Activated CD8-positive, alpha-beta T cell treated with anti-CD3 and anti-CD28 coated beads for 36 hours (primary cell): ENCODE measurements at regions not wholly inside any gene's neighbourhood (a gene's known extent, or its start where the extent isn't known, plus 50 kb on each side); places are given as distances from the start of the nearest gene placed in this dataset.

Experiments
- ATAC-seq: fragments of 200-7000 bp; cut with Tn5 transposase; one replicate; pipeline ENCODE4 v1.10.0; 2021; ENCODE audit warnings: mild to moderate bottlenecking, moderate library complexity
- CTCF ChIA-PET: fragments of 350-600 bp; sonication (Branson Sonifier 250); formaldehyde crosslinking; loops from one replicate; lab custom pipeline; 2021; ENCODE audit warnings: antibody characterized with exemption; lab: Charles Lee
- POLR2A ChIA-PET: fragments of 350-600 bp; sonication (Branson Sonifier 250); formaldehyde crosslinking; loops from one replicate; lab custom pipeline; 2021; ENCODE audit warnings: antibody characterized with exemption; lab: Charles Lee
- DNase-seq: peaks from one replicate; pipeline ENCODE4 v3.0.0-alpha.2; 2020
- H3K27ac Mint-ChIP-seq: one replicate; pipeline ENCODE4 v1.8.0; 2021; ENCODE audit warnings: mild to moderate bottlenecking, mixed read lengths
- H3K27me3 Mint-ChIP-seq: one replicate; pipeline ENCODE4 v1.8.0; 2021; ENCODE audit warnings: mixed read lengths
- H3K36me3 Mint-ChIP-seq: one replicate; pipeline ENCODE4 v1.8.0; 2021; ENCODE audit warnings: low read depth, mixed read lengths
- H3K4me1 Mint-ChIP-seq: one replicate; pipeline ENCODE4 v1.8.0; 2021; ENCODE audit warnings: low read depth, mixed read lengths
- H3K4me3 Mint-ChIP-seq: one replicate; pipeline ENCODE4 v1.8.0; 2021; ENCODE audit warnings: mild to moderate bottlenecking, moderate library complexity, mixed read lengths
- H3K9me3 Mint-ChIP-seq: one replicate; pipeline ENCODE4 v1.8.0; 2021; ENCODE audit warnings: mixed read lengths
- intact Hi-C: fragments of 100-400 bp; cut with micrococcal nuclease; formaldehyde crosslinking; loops from one replicate; pipeline ENCODE4 v1.10.0; 2022
- TF ChIP-seq, protein P1 (sequence below): fragments of 200-600 bp; IDR thresholded peaks from one replicate; pipeline ENCODE4 v1.8.0; 2022; ENCODE audit warnings: antibody characterized with exemption, mild to moderate bottlenecking

DNA sequence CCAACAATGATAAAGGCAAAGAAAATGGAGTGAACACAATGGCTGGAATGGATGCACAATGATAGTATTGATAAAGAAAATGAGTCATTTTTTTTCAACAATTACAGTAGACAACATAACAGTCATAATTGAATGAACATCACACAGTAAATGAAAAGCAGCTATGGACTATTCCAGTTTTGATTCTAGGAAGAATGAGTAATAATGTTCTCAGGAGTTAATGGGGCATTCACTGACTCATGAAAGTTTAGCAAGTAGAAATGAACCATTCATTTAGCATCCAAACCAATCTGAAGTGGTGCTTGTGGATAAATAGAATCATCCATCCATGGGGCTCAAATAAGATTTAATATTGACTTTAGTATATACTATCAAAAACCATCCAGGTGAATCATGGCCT is 1029.5 kb upstream of the GJE1 start:
- DNase-seq (no peak), ATAC-seq (peak; percentile 30)
- Mint-ChIP-seq H3K27ac (no peak overlapping the region), H3K27me3 (peaks cover 6% of the 10 kb centered on the region), H3K4me3 (no peak overlapping the region), H3K9me3 (peaks cover under 1% of the 10 kb centered on the region), H3K36me3 (no peaks in the 10 kb centered on the region), H3K4me1 (no peaks in the 10 kb centered on the region)
- TF ChIP-seq, protein P1, sequence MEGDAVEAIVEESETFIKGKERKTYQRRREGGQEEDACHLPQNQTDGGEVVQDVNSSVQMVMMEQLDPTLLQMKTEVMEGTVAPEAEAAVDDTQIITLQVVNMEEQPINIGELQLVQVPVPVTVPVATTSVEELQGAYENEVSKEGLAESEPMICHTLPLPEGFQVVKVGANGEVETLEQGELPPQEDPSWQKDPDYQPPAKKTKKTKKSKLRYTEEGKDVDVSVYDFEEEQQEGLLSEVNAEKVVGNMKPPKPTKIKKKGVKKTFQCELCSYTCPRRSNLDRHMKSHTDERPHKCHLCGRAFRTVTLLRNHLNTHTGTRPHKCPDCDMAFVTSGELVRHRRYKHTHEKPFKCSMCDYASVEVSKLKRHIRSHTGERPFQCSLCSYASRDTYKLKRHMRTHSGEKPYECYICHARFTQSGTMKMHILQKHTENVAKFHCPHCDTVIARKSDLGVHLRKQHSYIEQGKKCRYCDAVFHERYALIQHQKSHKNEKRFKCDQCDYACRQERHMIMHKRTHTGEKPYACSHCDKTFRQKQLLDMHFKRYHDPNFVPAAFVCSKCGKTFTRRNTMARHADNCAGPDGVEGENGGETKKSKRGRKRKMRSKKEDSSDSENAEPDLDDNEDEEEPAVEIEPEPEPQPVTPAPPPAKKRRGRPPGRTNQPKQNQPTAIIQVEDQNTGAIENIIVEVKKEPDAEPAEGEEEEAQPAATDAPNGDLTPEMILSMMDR = no peak
- intact Hi-C loops = no loop called here
- ChIA-PET POLR2A (no interaction called here), CTCF (no interaction called here)

DNA sequence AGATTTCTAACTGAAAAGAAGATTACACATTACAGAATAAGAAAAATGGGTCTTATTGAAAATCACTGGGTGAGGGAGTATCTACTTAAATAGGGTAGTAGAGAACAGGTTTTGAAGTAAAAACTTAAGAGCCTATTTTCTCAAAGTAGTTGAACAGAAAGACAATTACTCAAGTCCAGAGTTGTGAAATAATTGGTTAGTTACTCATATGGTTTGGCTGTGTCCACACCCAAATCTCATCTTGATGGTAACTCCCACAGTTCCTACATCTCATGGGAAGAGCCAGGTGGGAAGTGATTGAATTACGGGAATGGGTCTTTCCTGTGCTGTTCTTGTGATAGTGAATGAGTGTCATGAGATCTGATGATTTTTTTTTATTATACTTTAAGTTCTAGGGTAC is 1035.3 kb upstream of the GJE1 start:
- peaks cover 6% of the 10 kb centered on the region for H3K9me3 Mint-ChIP-seq
- intact Hi-C loops = no loop called here
- CTCF ChIA-PET = no interaction called here
- H3K4me1 Mint-ChIP-seq = no peaks in the 10 kb centered on the region
- peaks cover 7% of the 10 kb centered on the region for H3K27me3 Mint-ChIP-seq
- POLR2A ChIA-PET = no interaction called here
- H3K36me3 Mint-ChIP-seq = no peaks in the 10 kb centered on the region
- H3K4me3 Mint-ChIP-seq = no peak overlapping the region
- H3K27ac Mint-ChIP-seq = no peak overlapping the region
- TF ChIP-seq, protein P1 = no peak
- ATAC-seq (no peak), DNase-seq (no peak)

DNA sequence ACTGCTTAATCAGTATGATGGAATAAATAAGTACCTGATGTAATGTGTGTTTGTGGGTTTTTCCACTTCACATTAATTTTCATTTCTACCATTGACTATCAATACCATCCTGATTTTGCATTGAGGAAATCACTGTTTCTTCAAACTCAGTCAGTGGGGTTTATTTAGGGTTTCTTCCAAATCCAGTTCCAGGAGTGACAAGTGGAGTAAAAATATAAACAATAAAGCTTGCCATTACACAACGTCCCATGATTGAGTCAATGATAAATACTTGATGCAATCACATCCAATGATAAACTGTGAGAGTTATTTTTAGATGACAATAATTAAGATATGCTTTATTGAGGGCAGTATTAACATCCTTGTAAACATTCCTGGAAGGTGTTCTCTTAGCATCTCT is 1037.4 kb upstream of the GJE1 start:
- ChIA-PET POLR2A (no interaction called here), CTCF (no interaction called here)
- Mint-ChIP-seq H3K4me1 (no peaks in the 10 kb centered on the region), H3K9me3 (peaks cover 6% of the 10 kb centered on the region), H3K36me3 (no peaks in the 10 kb centered on the region), H3K4me3 (no peak overlapping the region), H3K27ac (no peak overlapping the region), H3K27me3 (peaks cover 7% of the 10 kb centered on the region)
- TF ChIP-seq, protein P1 = no peak
- intact Hi-C loops = no loop called here
- DNase-seq = no peak
- ATAC-seq = no peak

DNA sequence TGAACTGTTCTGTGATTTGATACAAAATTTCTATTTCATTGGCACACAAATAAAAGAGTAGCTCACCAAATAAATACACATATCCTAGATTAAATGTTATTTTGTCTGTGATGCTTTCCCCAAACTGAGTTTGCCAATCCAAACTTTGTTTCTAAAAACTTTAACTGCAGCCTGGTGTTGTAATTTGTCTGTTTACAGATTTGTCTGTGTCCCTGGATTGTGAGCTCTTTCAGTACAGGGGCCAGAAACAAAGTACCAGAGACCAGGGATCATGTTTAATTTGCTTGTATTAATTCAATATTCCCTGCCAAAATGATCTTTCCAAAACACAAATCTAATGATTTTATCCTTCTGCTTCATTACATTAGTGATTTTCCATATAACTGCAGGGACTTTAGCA is 1044.6 kb upstream of the GJE1 start:
- no peak overlapping the region for H3K27ac Mint-ChIP-seq
- CTCF ChIA-PET = no interaction called here

More for the DNA sequence above, 1044.6 kb upstream of the GJE1 start:
- Mint-ChIP-seq H3K4me3 (no peak overlapping the region), H3K4me1 (no peaks in the 10 kb centered on the region), H3K9me3 (no peaks in the 10 kb centered on the region), H3K27me3 (peaks cover 2% of the 10 kb centered on the region), H3K36me3 (no peaks in the 10 kb centered on the region)
- TF ChIP-seq, protein P1 = no peak
- DNase-seq (no peak), ATAC-seq (no peak)
- POLR2A ChIA-PET = no interaction called here
- intact Hi-C loops = no loop called here
